ENCODE measurements at regions not wholly inside any gene's neighbourhood (a gene's known extent, or its start where the extent isn't known, plus 50 kb on each side); places are given as distances from the start of the nearest gene placed in this dataset.
"Not testable (repeated sequence)": the region's sequence is repeated elsewhere in the genome, so short reads cannot be mapped to it uniquely, and the experiment has no call there.

DNA sequence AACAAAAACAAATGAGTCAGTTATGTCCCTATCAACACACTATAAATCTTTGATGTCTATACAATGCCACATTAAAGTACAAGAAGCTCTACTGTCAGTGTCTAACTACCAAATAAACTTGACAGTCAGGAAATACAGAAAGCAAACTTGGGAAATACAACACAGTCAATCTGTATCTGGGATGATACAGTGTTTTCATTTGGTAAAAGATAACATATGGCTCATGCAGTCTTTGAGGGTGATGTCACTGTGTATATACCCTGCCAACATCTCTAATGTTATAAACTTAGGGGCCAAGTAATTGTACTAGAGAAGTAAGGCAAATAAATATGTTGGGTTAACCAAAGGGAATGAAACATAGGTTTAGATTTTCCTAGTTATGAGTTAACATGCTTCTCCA, 552.5 kb upstream of the ADAMTS5 start:
- no peak overlapping the region for H3K4me2 ChIP-seq (ENCODE audit: control insufficient read depth, extremely low read depth, insufficient read depth, low read depth, low read length)
- DNase-seq (ENCODE audit: low read depth, low spot score) = no peak

DNA sequence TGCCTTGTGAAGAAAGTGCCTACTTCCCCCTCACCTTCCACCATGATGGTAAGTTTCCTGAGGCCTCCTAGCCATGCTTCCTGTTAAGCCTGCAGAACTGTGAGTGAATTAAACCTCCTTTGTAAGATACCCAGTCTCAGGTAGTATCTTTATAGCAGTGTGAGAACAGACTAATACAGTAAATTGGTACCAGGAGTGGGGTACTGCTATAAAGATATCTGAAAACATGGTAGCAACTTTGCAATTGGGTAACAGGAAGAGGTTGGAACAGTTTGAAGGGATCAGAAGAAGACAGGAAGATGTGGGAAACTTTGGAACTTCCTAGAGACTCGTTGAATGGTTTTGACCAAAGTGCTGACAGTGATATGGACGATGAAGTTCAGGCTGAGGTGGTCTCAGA, 550.3 kb upstream of the ADAMTS5 start:
- H3K27ac ChIP-seq (ENCODE audit: control insufficient read depth, insufficient read depth, low read length); H3K4me3 ChIP-seq (ENCODE audit: control insufficient read depth in 2 of 3, extremely low read depth in 1 of 3, insufficient read depth in 2 of 3, low read depth in 1 of 3, low read length in 3 of 3); H3K79me2 ChIP-seq (ENCODE audit: control insufficient read depth, insufficient read depth, low read length); H3K9me3 ChIP-seq (ENCODE audit: control insufficient read depth, low read depth, low read length); H3K9ac ChIP-seq (ENCODE audit: control insufficient read depth, extremely low read depth, insufficient read depth, low read length); H4K20me1 ChIP-seq (ENCODE audit: control insufficient read depth, extremely low read depth, insufficient read depth, low read length); H3K36me3 ChIP-seq (ENCODE audit: control insufficient read depth in 2 of 2, extremely low read depth in 1 of 2, insufficient read depth in 2 of 2, low read length in 2 of 2); H2AFZ ChIP-seq (ENCODE audit: control insufficient read depth, low read length); DNase-seq (ENCODE audit: low read depth, low spot score); H3K4me1 ChIP-seq (ENCODE audit: control insufficient read depth, extremely low read depth, insufficient read depth, low read length); H3K9me1 ChIP-seq (ENCODE audit: control insufficient read depth, extremely low read depth, insufficient read depth, low read length); H3K4me2 ChIP-seq (ENCODE audit: control insufficient read depth, extremely low read depth, insufficient read depth, low read depth, low read length); H3K27me3 ChIP-seq (ENCODE audit: control insufficient read depth, extremely low read depth, insufficient read depth, low read length); dilution Hi-C loops (cut with MboI; ENCODE audit: extremely low pct_ligation_motif_present, low sequenced_read_pairs); FAIRE-seq: not testable (repeated sequence)

More for the DNA sequence above, 552.5 kb upstream of the ADAMTS5 start:
- Histone ChIP-seq H3K9me1 (ENCODE audit: control insufficient read depth, extremely low read depth, insufficient read depth, low read length) (no peaks in the 10 kb centered on the region), H3K4me3 (ENCODE audit: control insufficient read depth in 2 of 3, extremely low read depth in 1 of 3, insufficient read depth in 2 of 3, low read depth in 1 of 3, low read length in 3 of 3) (no peak overlapping the region), H2AFZ (ENCODE audit: control insufficient read depth, low read length) (no peak overlapping the region), H3K9me3 (ENCODE audit: control insufficient read depth, low read depth, low read length) (peaks cover 2% of the 10 kb centered on the region), H3K79me2 (ENCODE audit: control insufficient read depth, insufficient read depth, low read length) (no peaks in the 10 kb centered on the region), H3K36me3 (ENCODE audit: control insufficient read depth in 2 of 2, extremely low read depth in 1 of 2, insufficient read depth in 2 of 2, low read length in 2 of 2) (no peaks in the 10 kb centered on the region), H4K20me1 (ENCODE audit: control insufficient read depth, extremely low read depth, insufficient read depth, low read length) (no peaks in the 10 kb centered on the region), H3K27me3 (ENCODE audit: control insufficient read depth, extremely low read depth, insufficient read depth, low read length) (no peaks in the 10 kb centered on the region), H3K27ac (ENCODE audit: control insufficient read depth, insufficient read depth, low read length) (no peak overlapping the region), H3K4me1 (ENCODE audit: control insufficient read depth, extremely low read depth, insufficient read depth, low read length) (no peaks in the 10 kb centered on the region), H3K9ac (ENCODE audit: control insufficient read depth, extremely low read depth, insufficient read depth, low read length) (no peak overlapping the region)
- TF ChIP-seq EZH2 (IDR thresholded peaks at IDR 0.05; ENCODE audit: low read length) = no peak
- TF ChIP-seq, protein P1, sequence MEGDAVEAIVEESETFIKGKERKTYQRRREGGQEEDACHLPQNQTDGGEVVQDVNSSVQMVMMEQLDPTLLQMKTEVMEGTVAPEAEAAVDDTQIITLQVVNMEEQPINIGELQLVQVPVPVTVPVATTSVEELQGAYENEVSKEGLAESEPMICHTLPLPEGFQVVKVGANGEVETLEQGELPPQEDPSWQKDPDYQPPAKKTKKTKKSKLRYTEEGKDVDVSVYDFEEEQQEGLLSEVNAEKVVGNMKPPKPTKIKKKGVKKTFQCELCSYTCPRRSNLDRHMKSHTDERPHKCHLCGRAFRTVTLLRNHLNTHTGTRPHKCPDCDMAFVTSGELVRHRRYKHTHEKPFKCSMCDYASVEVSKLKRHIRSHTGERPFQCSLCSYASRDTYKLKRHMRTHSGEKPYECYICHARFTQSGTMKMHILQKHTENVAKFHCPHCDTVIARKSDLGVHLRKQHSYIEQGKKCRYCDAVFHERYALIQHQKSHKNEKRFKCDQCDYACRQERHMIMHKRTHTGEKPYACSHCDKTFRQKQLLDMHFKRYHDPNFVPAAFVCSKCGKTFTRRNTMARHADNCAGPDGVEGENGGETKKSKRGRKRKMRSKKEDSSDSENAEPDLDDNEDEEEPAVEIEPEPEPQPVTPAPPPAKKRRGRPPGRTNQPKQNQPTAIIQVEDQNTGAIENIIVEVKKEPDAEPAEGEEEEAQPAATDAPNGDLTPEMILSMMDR (optimal IDR thresholded peaks at IDR 0.05 in 1 of 3, IDR thresholded peaks at IDR 0.05 in 1 of 3, conservative IDR thresholded peaks at IDR 0.05 in 1 of 3; ENCODE audit: extremely low read depth in 1 of 3, insufficient read depth in 2 of 3, low read length in 3 of 3) = no peak
- dilution Hi-C loops (cut with MboI; ENCODE audit: extremely low pct_ligation_motif_present, low sequenced_read_pairs) = no loop called here
- FAIRE-seq = no peak

DNA sequence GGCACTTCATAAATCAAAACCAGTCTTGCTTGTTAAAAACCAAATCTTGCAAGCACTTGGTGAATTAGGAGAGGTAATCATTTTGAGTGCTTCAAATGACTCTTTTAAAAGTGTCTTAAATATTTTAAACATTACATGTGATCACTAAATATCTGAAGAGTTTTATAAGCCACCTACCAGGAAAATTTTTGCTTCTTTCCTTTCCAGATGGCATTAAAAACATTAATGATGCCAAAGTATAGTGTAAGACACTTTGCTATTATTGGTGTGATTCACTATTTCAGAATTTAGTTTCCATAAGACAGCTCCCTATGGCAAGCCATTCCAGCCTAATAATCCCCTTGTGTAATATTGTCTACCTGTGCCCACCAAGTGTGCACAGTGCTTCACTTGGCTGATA, 548.8 kb upstream of the ADAMTS5 start:
- dilution Hi-C loops (cut with MboI; ENCODE audit: extremely low pct_ligation_motif_present, low sequenced_read_pairs) = no loop called here
- FAIRE-seq (no peak), DNase-seq (ENCODE audit: low read depth, low spot score) (no peak)

More for the DNA sequence above, 548.8 kb upstream of the ADAMTS5 start:
- Histone ChIP-seq H3K36me3 (ENCODE audit: control insufficient read depth in 2 of 2, extremely low read depth in 1 of 2, insufficient read depth in 2 of 2, low read length in 2 of 2) (no peaks in the 10 kb centered on the region), H3K4me2 (ENCODE audit: control insufficient read depth, extremely low read depth, insufficient read depth, low read depth, low read length) (no peak overlapping the region), H3K27ac (ENCODE audit: control insufficient read depth, insufficient read depth, low read length) (no peak overlapping the region), H3K9me1 (ENCODE audit: control insufficient read depth, extremely low read depth, insufficient read depth, low read length) (no peaks in the 10 kb centered on the region), H3K4me1 (ENCODE audit: control insufficient read depth, extremely low read depth, insufficient read depth, low read length) (peaks cover 2% of the 10 kb centered on the region), H3K9ac (ENCODE audit: control insufficient read depth, extremely low read depth, insufficient read depth, low read length) (no peak overlapping the region), H3K27me3 (ENCODE audit: control insufficient read depth, extremely low read depth, insufficient read depth, low read length) (no peaks in the 10 kb centered on the region), H3K4me3 (ENCODE audit: control insufficient read depth in 2 of 3, extremely low read depth in 1 of 3, insufficient read depth in 2 of 3, low read depth in 1 of 3, low read length in 3 of 3) (no peak overlapping the region), H3K9me3 (ENCODE audit: control insufficient read depth, low read depth, low read length) (peaks cover 2% of the 10 kb centered on the region), H2AFZ (ENCODE audit: control insufficient read depth, low read length) (no peak overlapping the region), H3K79me2 (ENCODE audit: control insufficient read depth, insufficient read depth, low read length) (no peaks in the 10 kb centered on the region), H4K20me1 (ENCODE audit: control insufficient read depth, extremely low read depth, insufficient read depth, low read length) (no peaks in the 10 kb centered on the region)
- no peak for TF ChIP-seq EZH2 (IDR thresholded peaks at IDR 0.05; ENCODE audit: low read length)
- TF ChIP-seq, protein P1 (optimal IDR thresholded peaks at IDR 0.05 in 1 of 3, IDR thresholded peaks at IDR 0.05 in 1 of 3, conservative IDR thresholded peaks at IDR 0.05 in 1 of 3; ENCODE audit: extremely low read depth in 1 of 3, insufficient read depth in 2 of 3, low read length in 3 of 3) = no peak
